HG02678 (cell line): ENCODE measurements at regions not wholly inside any gene's neighbourhood (a gene's known extent, or its start where the extent isn't known, plus 50 kb on each side); places are given as distances from the start of the nearest gene placed in this dataset.
"Not testable (repeated sequence)": the region's sequence is repeated elsewhere in the genome, so short reads cannot be mapped to it uniquely, and the experiment has no call there.

Experiments used
- ATAC-seq: cut with Tn5 transposase; IDR thresholded peaks from one replicate; pipeline ENCODE4 v1.9.1; 2021; ENCODE audit warnings: mild to moderate bottlenecking, moderate library complexity; ENCODE audit not compliant: unreplicated experiment

- not testable (repeated sequence) for ATAC-seq
Observed at GRCh38 chr15:69928890-69929289, 168.8 kb downstream of the TLE3 start.

DNA sequence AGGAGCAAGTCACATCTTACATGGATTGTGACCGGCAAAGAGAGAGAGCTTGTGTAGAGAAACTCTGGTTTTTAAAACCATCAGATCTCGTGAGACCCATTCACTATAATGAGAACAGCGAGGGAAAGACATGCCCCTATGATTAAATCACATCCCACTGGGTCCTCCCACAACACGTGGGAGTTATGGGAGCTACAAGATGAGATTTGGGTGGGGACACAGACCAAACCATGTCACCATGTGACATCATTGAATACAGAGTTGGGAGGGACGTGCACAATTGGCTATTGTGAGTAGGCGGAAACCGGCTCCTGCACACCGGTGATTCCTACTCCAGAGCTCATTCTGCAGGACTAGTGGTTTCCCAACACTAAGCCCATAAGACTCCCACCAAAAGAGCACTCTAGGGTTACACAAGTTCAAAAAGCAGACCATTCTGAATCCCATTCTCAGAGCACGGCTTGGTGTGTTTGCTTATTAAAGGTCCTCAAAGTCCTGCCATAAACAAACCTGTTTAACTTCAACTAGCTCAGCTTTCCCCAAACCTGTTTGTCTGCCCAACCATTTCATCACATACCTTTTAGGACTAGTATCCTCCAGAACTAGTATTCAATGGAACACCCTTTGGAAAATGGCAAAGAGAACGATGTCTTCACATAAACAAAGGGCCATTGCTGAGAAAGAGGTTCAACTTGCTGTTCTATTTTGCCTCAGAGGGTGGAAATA lies 167.6 kb downstream of the TLE3 start:
- ATAC-seq = no peak

GRCh38 chr15:69930754-69931153 lies 167.0 kb downstream of the TLE3 start:
- no peak for ATAC-seq

DNA sequence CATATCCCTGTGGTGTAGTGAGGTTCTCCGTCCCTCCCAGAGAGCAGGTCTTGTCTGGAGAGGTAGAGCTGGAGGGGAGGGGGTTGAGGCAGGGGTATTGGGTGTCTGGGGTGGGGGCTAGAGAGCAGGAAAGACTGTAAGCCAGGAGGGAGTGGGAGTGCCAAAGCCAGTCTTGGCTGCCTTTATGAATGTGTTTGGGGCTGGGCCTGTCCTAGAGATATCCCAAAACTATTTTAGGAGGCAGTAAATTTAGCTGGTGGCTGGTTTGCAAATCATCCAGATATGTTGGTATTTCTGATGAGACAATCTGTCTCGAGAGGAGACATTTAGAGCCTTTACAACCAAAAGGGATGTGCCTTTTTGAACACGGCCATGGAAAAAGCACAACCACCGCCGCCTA lies 166.6 kb downstream of the TLE3 start:
- no peak for ATAC-seq

- no peak for ATAC-seq
Observed at GRCh38 chr15:69934607-69935006, 163.1 kb downstream of the TLE3 start.

DNA sequence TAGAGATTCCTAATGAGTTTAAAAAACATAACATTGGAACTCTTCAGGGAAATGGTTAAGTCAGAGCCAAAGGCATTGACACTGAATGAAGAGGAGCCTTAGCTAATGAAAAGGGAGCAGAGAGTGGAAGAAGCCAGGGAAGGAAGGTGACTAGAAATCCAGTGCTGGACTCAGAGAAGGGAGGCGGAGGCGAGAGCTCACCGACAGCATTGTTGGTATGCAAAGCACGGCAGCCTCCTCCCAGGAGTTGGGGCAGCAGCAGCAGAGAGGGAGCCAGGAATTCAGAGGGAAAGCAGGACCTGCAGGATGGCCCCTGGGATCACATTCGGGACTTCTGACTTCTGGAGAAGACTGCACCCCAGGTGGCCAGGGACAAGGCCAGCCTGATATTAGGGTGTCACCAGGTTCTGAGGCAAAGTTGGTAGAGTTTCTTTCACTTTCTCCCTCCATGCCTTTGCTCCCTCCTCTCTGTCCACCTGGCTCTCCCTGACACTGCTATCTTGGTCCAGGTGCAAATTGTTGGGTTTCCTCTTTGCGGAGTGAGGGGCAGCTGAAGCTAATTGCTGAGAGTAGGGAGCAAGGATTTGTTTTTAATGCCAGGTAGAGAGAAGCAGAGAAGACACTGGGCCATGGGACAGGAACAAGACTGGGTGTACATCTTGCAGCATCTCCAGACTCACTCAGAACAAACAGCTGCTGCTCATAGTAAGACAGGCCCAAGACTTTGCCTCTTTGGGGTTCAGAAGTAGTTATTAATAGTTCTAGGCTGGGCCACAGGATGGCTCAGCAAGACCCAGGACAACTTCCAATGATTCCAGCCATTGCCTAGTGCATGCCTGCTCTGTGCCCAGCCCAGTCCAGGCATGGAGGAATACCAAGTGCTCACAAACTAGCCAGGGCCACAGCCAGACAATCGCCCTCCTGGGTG lies 157.9 kb downstream of the TLE3 start:
- ATAC-seq = no peak

DNA sequence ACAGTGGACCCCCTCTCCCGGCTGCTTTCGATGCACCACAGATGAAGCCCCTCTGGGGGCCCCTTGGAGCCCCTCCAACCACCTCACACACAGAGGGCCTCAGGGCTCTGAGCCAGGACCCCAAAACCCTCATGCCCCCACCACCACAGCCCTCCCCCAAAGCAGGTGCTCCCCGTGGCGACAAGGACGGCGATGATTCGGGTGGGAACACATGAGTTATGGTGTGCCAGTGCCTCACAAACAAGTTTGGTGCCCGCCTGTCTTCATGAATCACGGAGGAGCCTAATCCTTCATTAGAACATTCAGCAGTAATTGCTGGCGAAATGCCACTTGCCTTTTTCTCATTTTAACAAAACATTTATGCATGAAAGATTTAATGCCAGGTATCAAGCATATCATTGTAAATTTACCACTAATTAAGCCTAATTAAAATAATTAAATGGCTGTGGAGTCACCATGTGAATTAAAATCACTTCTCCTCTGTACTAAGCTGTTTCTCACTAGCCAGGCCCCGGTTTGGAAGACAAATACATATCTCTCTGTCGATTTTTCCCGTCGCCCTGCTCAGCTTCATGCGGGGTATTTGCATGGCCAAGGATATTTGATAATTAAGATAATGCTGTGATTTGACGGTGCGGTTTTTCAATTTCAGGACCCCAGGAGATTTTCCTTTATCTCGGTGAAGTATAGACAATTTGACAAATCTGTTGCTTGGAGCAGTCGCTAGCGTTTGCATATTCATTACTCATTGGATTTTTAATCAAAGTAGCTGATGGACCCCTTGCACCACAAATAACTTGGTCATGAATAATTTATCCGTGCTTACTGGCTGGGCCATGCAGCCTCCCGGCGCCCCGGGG lies 157.0 kb downstream of the TLE3 start:
- no peak for ATAC-seq

GRCh38 chr15:69941301-69941605 lies 156.5 kb downstream of the TLE3 start:
- ATAC-seq = no peak

DNA sequence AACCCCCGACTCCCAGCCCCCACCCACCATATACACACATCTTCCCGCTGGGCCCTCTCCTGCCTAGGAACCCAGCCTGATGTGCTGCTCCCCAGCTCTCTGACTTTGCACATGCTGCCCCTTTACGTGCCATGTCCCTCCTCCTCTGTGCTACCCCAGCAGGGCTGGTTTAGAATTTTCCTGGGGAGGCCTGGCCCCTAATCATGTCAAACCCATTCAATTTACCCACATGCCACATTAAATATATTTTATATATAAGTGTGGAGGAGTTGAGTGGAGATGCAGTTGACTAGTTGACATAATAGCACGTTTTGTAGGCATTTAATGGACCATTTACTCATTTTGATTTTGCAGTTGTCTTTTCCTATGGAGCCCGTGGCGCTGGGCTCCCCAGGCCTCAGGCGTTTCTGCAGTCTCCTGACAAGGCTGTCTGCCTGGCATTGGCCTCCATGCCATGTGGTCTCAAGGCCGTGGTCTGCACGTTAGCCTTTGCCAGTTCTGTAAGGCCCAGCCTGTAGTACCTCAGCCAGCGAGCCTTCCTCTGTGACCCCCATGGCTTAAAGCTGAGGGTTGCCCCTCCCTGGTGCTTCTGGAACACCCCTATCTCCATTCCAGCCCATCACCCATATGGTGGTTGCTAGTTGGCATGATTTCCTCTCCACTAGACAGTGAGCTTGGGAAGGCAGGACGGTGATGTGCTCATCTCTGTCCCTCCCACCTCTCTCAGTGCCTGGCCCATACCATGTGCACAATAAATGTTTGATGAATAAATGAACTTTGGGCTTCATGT lies 155.8 kb downstream of the TLE3 start:
- ATAC-seq = no peak

GRCh38 chr15:69943637-69944036 lies 154.1 kb downstream of the TLE3 start:
- ATAC-seq = no peak

DNA sequence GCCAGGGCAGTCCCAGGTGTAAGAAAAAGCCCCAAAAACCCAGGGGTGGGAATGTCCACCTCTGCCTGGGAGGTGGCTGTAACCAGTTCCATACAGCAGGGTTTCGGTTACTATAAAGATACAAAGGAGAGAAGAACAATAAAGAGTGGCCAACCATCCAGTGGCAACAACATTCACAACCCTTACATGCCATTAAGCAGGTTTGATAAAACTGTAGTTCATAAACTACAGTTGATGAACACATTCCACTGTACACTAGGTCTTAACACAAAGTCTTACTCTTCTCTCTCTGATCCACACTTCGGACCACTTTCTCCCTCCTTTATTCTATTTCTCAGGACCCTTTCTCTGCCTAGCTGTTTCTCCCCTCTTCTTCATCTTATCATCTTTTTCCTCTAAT lies 152.0 kb downstream of the TLE3 start:
- no peak for ATAC-seq

GRCh38 chr15:69946870-69947269 lies 150.8 kb downstream of the TLE3 start:
- no peak for ATAC-seq

DNA sequence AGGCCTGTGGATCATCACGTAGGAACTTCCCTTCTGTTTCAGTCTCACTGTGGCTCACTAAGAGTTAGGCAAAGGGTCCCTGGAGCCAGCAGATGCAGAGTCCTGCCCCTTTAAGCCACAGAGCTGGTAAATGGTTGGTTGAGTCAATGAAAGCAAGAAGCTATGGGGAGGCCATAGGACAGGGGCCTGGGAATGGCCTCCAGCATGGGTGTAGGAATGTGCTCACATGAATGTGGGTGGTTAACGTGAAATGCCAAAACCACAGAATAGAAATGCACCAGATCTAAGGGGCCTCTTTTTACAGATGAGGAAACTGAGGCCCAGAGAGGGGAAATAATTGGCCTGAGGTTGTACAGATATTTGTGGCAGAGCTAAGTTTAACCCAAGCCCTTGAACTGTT lies 150.3 kb downstream of the TLE3 start:
- no peak for ATAC-seq

GRCh38 chr15:69949485-69949884 lies 148.2 kb downstream of the TLE3 start:
- no peak for ATAC-seq

DNA sequence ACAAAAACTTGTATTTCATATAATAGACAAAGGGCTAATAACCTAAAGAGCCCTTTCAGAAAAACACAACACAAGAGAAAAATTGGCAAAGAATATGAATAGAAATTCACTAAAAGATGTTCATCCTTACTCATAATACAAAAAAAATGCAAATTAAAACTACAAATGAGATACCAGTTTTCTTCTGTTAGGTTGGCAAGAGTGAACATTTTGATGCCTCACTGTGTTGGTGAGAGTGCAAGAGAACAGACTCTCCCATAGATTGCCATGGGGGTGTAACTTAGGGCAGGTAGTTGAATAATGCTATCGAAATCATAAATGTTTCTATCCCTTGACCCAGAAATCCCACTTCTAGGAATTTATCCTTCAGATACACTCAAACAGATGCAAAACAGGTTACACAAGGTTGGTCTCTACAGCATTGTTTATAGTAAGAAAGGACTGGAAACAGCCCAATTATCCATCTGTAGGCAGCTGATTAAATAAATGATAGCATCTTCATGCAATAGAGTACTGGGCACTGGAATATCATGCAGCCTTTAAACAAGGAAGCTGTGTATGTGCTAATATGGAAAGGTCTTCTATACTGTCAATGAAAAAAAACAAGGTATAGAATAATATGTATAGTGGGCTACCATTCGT lies 146.3 kb downstream of the TLE3 start:
- no peak for ATAC-seq

DNA sequence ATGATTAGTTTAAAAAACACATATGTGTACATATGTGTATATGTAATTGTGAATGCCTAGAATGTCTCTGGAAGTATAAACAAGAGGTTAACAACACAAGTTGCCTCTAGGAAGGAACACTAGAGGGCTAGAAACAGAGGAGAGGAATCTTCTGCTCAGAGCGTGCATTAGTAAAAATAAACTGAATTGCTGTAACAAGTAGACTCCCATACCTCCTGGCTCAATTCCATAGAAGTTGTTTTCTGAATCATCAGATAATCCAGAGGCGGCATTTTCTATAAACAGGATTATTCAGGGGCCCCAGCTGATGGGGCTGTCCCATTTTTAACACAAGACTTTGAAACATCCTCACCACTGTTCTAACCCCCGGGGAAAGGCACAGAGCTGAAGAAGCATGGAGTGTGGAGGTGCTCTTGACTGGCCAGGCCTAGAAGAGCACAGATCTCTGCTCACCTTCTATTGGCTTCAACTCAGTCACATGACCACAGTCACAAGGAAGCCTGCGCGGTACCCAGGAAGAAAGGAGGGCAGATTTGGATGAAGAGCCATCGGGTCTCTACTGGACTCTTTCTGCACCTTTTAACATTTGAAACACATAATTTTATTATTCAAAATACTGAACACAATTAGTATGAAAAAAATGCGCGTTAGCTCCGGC lies 145.7 kb downstream of the TLE3 start:
- ATAC-seq = no peak

DNA sequence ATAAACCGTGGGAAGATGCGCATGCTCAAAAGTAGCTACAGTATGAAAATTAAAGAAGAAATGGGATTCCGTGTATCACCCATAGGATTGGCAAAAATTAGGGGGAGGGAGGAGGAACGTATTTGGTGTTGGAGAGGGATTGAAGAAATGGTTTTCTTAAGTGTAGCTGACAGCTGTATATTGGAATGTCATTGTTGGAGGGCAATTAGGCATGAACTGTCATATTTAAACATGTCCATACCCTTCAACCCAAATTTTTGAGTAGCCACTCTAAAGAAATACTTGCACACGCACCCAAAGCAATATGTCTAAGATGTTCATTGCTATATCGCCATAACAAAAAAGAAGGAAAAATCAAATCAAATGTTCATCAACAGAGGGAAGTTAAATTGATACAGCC lies 144.7 kb downstream of the TLE3 start:
- ATAC-seq = no peak

DNA sequence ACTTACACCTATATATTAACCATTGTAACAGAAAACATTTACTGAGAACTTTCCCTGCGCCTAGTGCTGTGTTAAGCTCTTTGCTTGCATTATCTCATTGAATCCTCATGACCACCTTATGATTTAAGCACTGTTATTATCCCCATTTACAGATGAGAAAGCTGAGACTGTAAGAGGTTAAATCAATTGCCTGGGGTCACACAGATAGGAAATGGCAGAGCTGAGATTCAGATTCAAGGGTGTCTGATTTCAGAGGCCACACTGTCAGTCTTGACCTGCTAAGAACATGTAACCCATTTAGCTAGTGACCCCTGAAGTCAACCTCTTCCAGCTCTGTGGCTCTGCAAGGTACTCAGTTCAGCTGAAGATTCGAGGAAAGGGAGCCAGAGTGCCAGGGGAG lies 143.9 kb downstream of the TLE3 start:
- no peak for ATAC-seq

DNA sequence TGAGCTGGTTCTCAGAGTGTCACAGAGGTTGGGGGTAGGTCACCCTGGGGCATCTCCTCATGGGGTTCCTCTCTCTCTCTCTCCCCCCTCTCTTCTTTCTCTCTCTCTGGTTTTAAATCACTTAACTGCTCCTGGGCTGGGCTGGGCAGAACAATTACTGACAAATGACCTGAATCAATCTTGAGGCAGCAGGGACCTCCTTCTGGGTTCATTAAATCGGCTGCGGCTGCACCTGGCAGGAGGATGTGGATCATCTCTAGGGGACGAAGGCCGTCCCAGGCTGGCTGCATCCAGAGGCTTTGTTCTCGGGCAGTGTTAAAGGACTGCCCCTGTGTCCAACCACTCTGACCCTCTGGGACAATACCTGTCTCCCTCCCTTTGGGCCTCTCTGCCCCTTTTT lies 143.1 kb downstream of the TLE3 start:
- ATAC-seq = no peak
